ENCODE measurements at regions not wholly inside any gene's neighbourhood (a gene's known extent, or its start where the extent isn't known, plus 50 kb on each side); places are given as distances from the start of the nearest gene placed in this dataset.

DNA sequence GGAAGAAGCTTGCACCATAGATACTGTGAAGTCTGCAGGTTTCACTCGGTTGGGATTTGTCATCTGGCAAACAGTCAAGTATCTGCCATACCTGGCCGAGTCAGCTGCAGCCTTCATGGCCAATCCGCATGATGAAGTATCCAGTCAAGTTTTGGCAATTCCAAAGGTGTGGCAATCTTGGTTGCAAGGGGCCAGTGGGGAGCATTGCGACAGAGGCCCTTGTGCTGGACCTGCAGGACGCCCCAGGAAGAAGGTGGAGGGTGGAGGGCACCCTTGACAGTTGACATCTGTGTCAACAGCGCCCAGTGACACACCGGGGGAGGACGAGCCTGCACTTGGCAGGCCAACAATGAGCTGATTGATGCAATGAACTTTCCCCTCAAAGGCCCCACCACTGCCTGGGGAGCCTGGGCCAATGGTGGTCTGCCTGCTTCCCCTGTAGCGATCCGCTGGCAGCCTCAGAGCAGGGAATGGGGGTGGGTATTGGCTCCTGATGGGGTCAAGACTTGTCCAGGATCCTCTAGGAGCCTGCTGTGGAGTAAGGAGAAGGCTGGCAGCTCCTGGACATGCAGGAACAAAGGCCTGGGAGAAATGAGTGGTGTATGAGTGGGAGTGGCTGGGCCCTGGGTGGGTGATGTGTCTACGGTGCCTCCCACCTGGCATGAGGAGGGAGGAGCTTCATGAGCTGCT lies 122.8 kb upstream of the PITX1 start (continued):
- TF ChIP-seq, protein P1, sequence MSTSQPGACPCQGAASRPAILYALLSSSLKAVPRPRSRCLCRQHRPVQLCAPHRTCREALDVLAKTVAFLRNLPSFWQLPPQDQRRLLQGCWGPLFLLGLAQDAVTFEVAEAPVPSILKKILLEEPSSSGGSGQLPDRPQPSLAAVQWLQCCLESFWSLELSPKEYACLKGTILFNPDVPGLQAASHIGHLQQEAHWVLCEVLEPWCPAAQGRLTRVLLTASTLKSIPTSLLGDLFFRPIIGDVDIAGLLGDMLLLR (CRISPR knock-in tag; IDR thresholded peaks at IDR 0.05) = no peak
- no peak for TF ChIP-seq JUN (CRISPR knock-in tag; IDR thresholded peaks at IDR 0.05)
- no peak for TF ChIP-seq SNRNP70 (IDR thresholded peaks at IDR 0.05; ENCODE audit: low read depth, low read length)
- TF ChIP-seq CREBL2 (CRISPR knock-in tag; IDR thresholded peaks at IDR 0.05; ENCODE audit: borderline replicate concordance) = no peak
- peak; percentile 50 for TF ChIP-seq RBM22 (optimal IDR thresholded peaks at IDR 0.05; ENCODE audit: low read length)
- no peak for TF ChIP-seq HMGA1 (CRISPR knock-in tag; conservative IDR thresholded peaks at IDR 0.05)
- TF ChIP-seq ZSCAN12 (CRISPR knock-in tag; IDR thresholded peaks at IDR 0.05) = no peak
- peak; percentile 82 for TF ChIP-seq MED8 (CRISPR knock-in tag; IDR thresholded peaks at IDR 0.05; ENCODE audit: insufficient replicate concordance)
- 0 out of 2 replicates have a peak, but pooled peaks have one; percentile 29 for TF ChIP-seq ZNF652 (CRISPR knock-in tag; IDR thresholded peaks at IDR 0.05; ENCODE audit: borderline replicate concordance, low read depth)
- TF ChIP-seq PLSCR1 (CRISPR knock-in tag; IDR thresholded peaks at IDR 0.05; ENCODE audit: borderline replicate concordance) = no peak
- TF ChIP-seq HHEX (CRISPR knock-in tag; IDR thresholded peaks at IDR 0.05) = peak; percentile 42
- TF ChIP-seq NR3C1 (CRISPR knock-in tag; IDR thresholded peaks at IDR 0.05) = no peak
- 0 out of 2 replicates have a peak, but pooled peaks have one; percentile 45 for TF ChIP-seq MXD4 (CRISPR knock-in tag; IDR thresholded peaks at IDR 0.05)
- TF ChIP-seq IKZF5 (CRISPR knock-in tag; IDR thresholded peaks at IDR 0.05) = peak; percentile 96
- TF ChIP-seq GPN1 (CRISPR knock-in tag; IDR thresholded peaks at IDR 0.05; ENCODE audit: borderline replicate concordance) = no peak
- peak; percentile 100 for TF ChIP-seq ZBTB34 (CRISPR knock-in tag; IDR thresholded peaks at IDR 0.05)
- no peak for TF ChIP-seq ZC3H13 (CRISPR knock-in tag; IDR thresholded peaks at IDR 0.05)
- TF ChIP-seq, protein P2, sequence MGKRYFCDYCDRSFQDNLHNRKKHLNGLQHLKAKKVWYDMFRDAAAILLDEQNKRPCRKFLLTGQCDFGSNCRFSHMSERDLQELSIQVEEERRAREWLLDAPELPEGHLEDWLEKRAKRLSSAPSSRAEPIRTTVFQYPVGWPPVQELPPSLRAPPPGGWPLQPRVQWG (CRISPR knock-in tag; IDR thresholded peaks at IDR 0.05; ENCODE audit: borderline replicate concordance, low read depth) = no peak
- TF ChIP-seq ZNF317 (CRISPR knock-in tag; IDR thresholded peaks at IDR 0.05) = 0 out of 2 replicates have a peak, but pooled peaks have one; percentile 3
- TF ChIP-seq REST (IDR thresholded peaks at IDR 0.05; ENCODE audit: borderline replicate concordance in 1 of 2, low read depth in 1 of 2, low read length in 2 of 2) = peak in 1 of 2 experiments; percentile 61; a peak in 1 of 4 replicates
- no peak for TF ChIP-seq MXD1 (CRISPR knock-in tag; IDR thresholded peaks at IDR 0.05)

Measured in HepG2 (cell line).